ENCODE measurements at regions not wholly inside any gene's neighbourhood (a gene's known extent, or its start where the extent isn't known, plus 50 kb on each side); places are given as distances from the start of the nearest gene placed in this dataset.

GRCh38 chr16:64313726-64314125 lies 808.1 kb downstream of the CDH11 start:
- no peak for TF ChIP-seq CTCF (IDR thresholded peaks at IDR 0.05)
- no peak for TF ChIP-seq POLR2AphosphoS5 (IDR thresholded peaks at IDR 0.05)
- TF ChIP-seq POLR2A (IDR thresholded peaks at IDR 0.05): no peak
- no peak for TF ChIP-seq EP300 (IDR thresholded peaks at IDR 0.05; ENCODE audit: low read depth)

All from transverse colon (tissue), 4 donors.